Osteocyte (in vitro differentiated cells): ENCODE measurements at regions not wholly inside any gene's neighbourhood (a gene's known extent, or its start where the extent isn't known, plus 50 kb on each side); places are given as distances from the start of the nearest gene placed in this dataset.

Experiments used
- DNase-seq: peaks from one replicate; pipeline ENCODE4 v3.0.0; 2021; ENCODE audit warnings: mixed read lengths; ENCODE audit not compliant: unreplicated experiment; ENCODE audit errors: extremely low spot score
- H3K27ac Mint-ChIP-seq: one replicate; pipeline ENCODE4 v1.8.0; 2021; ENCODE audit warnings: mild to moderate bottlenecking, mixed read lengths; ENCODE audit not compliant: unreplicated experiment
- H3K27me3 Mint-ChIP-seq: one replicate; pipeline ENCODE4 v1.8.0; 2021; ENCODE audit warnings: mixed read lengths; ENCODE audit not compliant: unreplicated experiment
- H3K36me3 Mint-ChIP-seq: one replicate; pipeline ENCODE4 v1.8.0; 2021; ENCODE audit warnings: mixed read lengths; ENCODE audit not compliant: unreplicated experiment
- H3K4me1 Mint-ChIP-seq: one replicate; pipeline ENCODE4 v1.8.0; 2021; ENCODE audit warnings: mixed read lengths; ENCODE audit not compliant: unreplicated experiment
- H3K4me3 Mint-ChIP-seq: one replicate; pipeline ENCODE4 v1.8.0; 2021; ENCODE audit warnings: mild to moderate bottlenecking, moderate library complexity, mixed read lengths; ENCODE audit not compliant: unreplicated experiment
- H3K9me3 Mint-ChIP-seq: one replicate; pipeline ENCODE4 v1.8.0; 2021; ENCODE audit warnings: mixed read lengths; ENCODE audit not compliant: unreplicated experiment
- TF ChIP-seq, protein P1 (sequence below): fragments of 200-600 bp; sonication (generic); IDR thresholded peaks from 2 replicates; pipeline ENCODE4 v1.5.0; 2021; ENCODE audit warnings: antibody characterized with exemption, mild to moderate bottlenecking, moderate library complexity

DNA sequence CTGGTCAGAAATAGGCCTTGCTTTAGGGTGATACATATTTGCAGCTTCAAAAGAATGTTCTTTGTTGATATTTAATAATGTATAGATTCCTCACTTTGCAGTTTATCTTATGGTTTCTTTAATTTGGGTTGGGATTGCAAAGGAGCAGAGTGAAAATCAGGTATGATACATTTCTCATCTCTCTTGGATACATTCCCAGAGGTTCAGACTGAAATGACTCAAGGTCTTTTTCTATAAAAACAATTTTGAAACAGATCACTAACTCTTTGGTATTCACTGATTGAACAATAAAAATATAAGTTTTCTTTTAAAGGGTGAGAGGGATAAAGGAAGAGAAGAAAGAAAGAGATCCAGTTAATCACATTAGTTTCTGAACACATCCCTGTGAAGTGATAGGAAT lies 606.5 kb upstream of the CAMK1G start:
- peaks cover 22% of the 10 kb centered on the region for H3K27me3 Mint-ChIP-seq
- H3K36me3 Mint-ChIP-seq = no peaks in the 10 kb centered on the region
- no peak overlapping the region for H3K4me3 Mint-ChIP-seq
- no peaks in the 10 kb centered on the region for H3K4me1 Mint-ChIP-seq
- no peak overlapping the region for H3K27ac Mint-ChIP-seq
- TF ChIP-seq, protein P1, sequence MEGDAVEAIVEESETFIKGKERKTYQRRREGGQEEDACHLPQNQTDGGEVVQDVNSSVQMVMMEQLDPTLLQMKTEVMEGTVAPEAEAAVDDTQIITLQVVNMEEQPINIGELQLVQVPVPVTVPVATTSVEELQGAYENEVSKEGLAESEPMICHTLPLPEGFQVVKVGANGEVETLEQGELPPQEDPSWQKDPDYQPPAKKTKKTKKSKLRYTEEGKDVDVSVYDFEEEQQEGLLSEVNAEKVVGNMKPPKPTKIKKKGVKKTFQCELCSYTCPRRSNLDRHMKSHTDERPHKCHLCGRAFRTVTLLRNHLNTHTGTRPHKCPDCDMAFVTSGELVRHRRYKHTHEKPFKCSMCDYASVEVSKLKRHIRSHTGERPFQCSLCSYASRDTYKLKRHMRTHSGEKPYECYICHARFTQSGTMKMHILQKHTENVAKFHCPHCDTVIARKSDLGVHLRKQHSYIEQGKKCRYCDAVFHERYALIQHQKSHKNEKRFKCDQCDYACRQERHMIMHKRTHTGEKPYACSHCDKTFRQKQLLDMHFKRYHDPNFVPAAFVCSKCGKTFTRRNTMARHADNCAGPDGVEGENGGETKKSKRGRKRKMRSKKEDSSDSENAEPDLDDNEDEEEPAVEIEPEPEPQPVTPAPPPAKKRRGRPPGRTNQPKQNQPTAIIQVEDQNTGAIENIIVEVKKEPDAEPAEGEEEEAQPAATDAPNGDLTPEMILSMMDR = no peak
- no peak for DNase-seq
- no peaks in the 10 kb centered on the region for H3K9me3 Mint-ChIP-seq

DNA sequence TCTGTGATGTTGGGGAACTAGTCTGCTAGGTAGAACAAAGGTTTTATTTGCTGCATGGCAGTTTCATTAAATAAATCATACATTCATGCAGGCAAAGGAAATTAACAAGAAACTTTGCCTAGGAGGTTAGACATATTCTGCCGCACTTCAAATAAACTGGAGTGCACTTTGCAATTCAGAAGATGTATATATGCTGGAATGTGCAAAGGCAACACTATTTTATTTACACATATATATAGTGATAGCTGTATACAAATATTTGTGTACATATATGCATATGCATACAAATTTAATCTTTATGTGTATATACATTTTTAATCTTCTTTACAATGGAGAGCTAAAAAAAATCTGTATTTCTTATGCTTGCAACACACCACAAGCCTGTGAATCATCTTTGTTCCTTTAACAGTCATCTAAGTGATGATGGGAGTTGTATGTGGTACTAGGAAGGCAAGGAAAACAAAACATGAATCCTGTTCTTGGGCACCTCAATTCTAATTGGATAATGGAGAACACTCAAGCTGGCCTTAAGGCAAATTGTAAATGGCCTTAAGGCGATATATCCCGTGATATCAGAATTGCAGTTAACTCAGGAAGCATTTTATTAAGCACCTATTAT lies 605.8 kb upstream of the CAMK1G start:
- TF ChIP-seq, protein P1 = no peak
- no peak for DNase-seq
- Mint-ChIP-seq H3K4me3 (no peak overlapping the region), H3K27me3 (peaks cover 17% of the 10 kb centered on the region), H3K4me1 (no peaks in the 10 kb centered on the region), H3K36me3 (no peaks in the 10 kb centered on the region), H3K27ac (no peak overlapping the region), H3K9me3 (no peaks in the 10 kb centered on the region)

DNA sequence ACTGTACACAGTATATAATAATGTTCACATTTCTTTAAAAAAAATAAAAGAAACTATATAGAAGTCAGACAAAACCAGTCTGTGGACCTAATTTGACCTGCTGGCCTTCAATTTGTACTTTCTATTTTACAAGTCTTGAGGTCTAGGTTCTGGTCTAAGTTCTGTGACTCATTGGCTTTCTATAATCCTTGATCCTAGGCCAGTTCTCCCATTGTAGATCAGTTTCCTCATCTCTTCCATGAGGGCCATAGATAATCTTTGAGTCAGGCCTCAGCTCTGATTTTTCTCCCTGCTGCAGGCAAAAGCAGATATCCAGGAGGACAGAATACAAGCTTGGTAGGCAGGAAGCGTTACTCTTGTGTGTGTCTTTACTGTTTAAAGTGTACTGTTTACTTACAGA lies 603.7 kb upstream of the CAMK1G start:
- Mint-ChIP-seq H3K9me3 (no peaks in the 10 kb centered on the region), H3K4me3 (no peak overlapping the region), H3K4me1 (no peaks in the 10 kb centered on the region), H3K27me3 (peaks cover 17% of the 10 kb centered on the region), H3K36me3 (no peaks in the 10 kb centered on the region), H3K27ac (no peak overlapping the region)
- no peak for DNase-seq
- TF ChIP-seq, protein P1 = no peak

DNA sequence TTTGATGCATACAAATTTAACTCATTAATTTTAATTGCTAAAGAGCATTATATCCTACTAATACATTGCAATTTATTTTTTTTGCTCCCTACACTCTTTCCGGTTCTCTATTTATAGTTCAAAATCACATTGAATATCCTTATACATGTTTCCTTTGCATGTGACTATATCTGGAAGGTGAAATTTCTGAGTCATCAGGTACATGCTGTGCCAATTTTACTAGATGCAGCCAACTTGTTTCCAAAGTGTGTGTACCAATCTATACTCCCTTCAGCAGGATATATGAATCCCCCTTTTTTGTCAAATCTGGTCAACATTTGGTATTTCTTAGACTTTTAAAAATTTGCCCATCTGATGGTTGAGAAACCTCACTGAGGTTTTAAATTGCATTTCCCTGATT lies 602.9 kb upstream of the CAMK1G start:
- Mint-ChIP-seq H3K9me3 (no peaks in the 10 kb centered on the region), H3K27me3 (peaks cover 19% of the 10 kb centered on the region), H3K27ac (no peak overlapping the region), H3K4me1 (no peaks in the 10 kb centered on the region), H3K36me3 (no peaks in the 10 kb centered on the region), H3K4me3 (no peak overlapping the region)
- no peak for DNase-seq
- TF ChIP-seq, protein P1 = no peak

DNA sequence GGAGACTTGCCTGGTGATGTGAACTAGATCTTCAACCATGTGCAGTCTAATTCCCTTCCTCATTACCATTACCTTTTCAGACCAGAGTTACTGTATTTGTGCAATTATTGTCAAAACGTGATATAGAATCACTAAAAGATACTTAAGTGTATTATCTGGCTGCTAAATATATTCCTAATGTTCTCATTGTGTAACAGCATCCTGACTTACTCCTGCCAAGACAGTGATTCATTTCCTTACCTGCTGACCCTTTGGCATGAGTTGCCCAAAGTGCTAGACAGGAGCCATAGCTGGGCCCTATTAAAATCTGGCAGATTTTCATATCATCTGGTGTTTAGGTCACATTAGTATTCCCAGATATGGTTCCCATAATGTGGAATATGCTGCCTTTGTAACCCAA lies 598.3 kb upstream of the CAMK1G start:
- no peaks in the 10 kb centered on the region for H3K9me3 Mint-ChIP-seq
- peaks cover 15% of the 10 kb centered on the region for H3K27me3 Mint-ChIP-seq
- H3K36me3 Mint-ChIP-seq = no peaks in the 10 kb centered on the region

More for the DNA sequence above, 598.3 kb upstream of the CAMK1G start:
- TF ChIP-seq, protein P1 = no peak
- Mint-ChIP-seq H3K4me3 (no peak overlapping the region), H3K27ac (no peak overlapping the region), H3K4me1 (peaks cover 12% of the 10 kb centered on the region)
- no peak for DNase-seq
